ENCODE measurements at regions not wholly inside any gene's neighbourhood (a gene's known extent, or its start where the extent isn't known, plus 50 kb on each side); places are given as distances from the start of the nearest gene placed in this dataset.

GRCh38 chr15:91776104-91776503 lies 77.4 kb upstream of the SLCO3A1 start:
- H3K4me1 Mint-ChIP-seq (ENCODE audit: low read depth), result no peaks in the 10 kb centered on the region
- H3K4me3 Mint-ChIP-seq, result no peak overlapping the region
- peaks cover 2% of the 10 kb centered on the region; the same call in 1 of the 2 replicates for H3K27me3 Mint-ChIP-seq (ENCODE audit: insufficient read depth)
- H3K27ac Mint-ChIP-seq, result no peak overlapping the region
- peaks cover 14% of the 10 kb centered on the region for H3K9me3 Mint-ChIP-seq
- no peaks in the 10 kb centered on the region for H3K36me3 Mint-ChIP-seq (ENCODE audit: low read depth)
- TF ChIP-seq CTCF (IDR thresholded peaks at IDR 0.05), result no peak
- no peak for DNase-seq

- no peak for DNase-seq
- Mint-ChIP-seq H3K4me3 (no peak overlapping the region), H3K27me3 (ENCODE audit: insufficient read depth) (peaks cover 2% of the 10 kb centered on the region; the same call in 1 of the 2 replicates), H3K27ac (no peak overlapping the region), H3K4me1 (ENCODE audit: low read depth) (no peaks in the 10 kb centered on the region), H3K36me3 (ENCODE audit: low read depth) (no peaks in the 10 kb centered on the region), H3K9me3 (peaks cover 12% of the 10 kb centered on the region)
- TF ChIP-seq CTCF (IDR thresholded peaks at IDR 0.05), result no peak
Measured at GRCh38 chr15:91779960-91780359, 73.5 kb upstream of the SLCO3A1 start.

GRCh38 chr15:91780387-91780786 lies 73.1 kb upstream of the SLCO3A1 start:
- DNase-seq, result no peak
- H3K27ac Mint-ChIP-seq, result no peak overlapping the region
- no peak overlapping the region for H3K4me3 Mint-ChIP-seq
- H3K36me3 Mint-ChIP-seq (ENCODE audit: low read depth), result no peaks in the 10 kb centered on the region
- H3K9me3 Mint-ChIP-seq, result peaks cover 12% of the 10 kb centered on the region
- TF ChIP-seq CTCF (IDR thresholded peaks at IDR 0.05), result no peak
- peaks cover 2% of the 10 kb centered on the region; the same call in 1 of the 2 replicates for H3K27me3 Mint-ChIP-seq (ENCODE audit: insufficient read depth)
- H3K4me1 Mint-ChIP-seq (ENCODE audit: low read depth), result no peaks in the 10 kb centered on the region

- Mint-ChIP-seq H3K9me3 (peaks cover 12% of the 10 kb centered on the region), H3K36me3 (ENCODE audit: low read depth) (no peaks in the 10 kb centered on the region), H3K4me1 (ENCODE audit: low read depth) (no peaks in the 10 kb centered on the region), H3K4me3 (no peak overlapping the region), H3K27me3 (ENCODE audit: insufficient read depth) (no peaks in the 10 kb centered on the region), H3K27ac (no peak overlapping the region)
- DNase-seq, result no peak
- TF ChIP-seq CTCF (IDR thresholded peaks at IDR 0.05), result no peak
Measured at GRCh38 chr15:91782221-91782620, 71.3 kb upstream of the SLCO3A1 start.

- Mint-ChIP-seq H3K4me3 (no peak overlapping the region), H3K36me3 (ENCODE audit: low read depth) (no peaks in the 10 kb centered on the region), H3K27ac (no peak overlapping the region), H3K9me3 (peaks cover 12% of the 10 kb centered on the region), H3K27me3 (ENCODE audit: insufficient read depth) (no peaks in the 10 kb centered on the region), H3K4me1 (ENCODE audit: low read depth) (no peaks in the 10 kb centered on the region)
- no peak for DNase-seq
- no peak for TF ChIP-seq CTCF (IDR thresholded peaks at IDR 0.05)
Measured at GRCh38 chr15:91783008-91783407, 70.5 kb upstream of the SLCO3A1 start.

- Mint-ChIP-seq H3K27me3 (ENCODE audit: insufficient read depth) (no peaks in the 10 kb centered on the region), H3K4me3 (no peak overlapping the region), H3K36me3 (ENCODE audit: low read depth) (no peaks in the 10 kb centered on the region), H3K9me3 (peaks cover 12% of the 10 kb centered on the region), H3K4me1 (ENCODE audit: low read depth) (no peaks in the 10 kb centered on the region), H3K27ac (no peak overlapping the region)
- TF ChIP-seq CTCF (IDR thresholded peaks at IDR 0.05), result no peak
- no peak for DNase-seq
Measured at GRCh38 chr15:91783451-91783850, 70.1 kb upstream of the SLCO3A1 start.

Measured in HFFc6 (cell line).